ENCODE measurements at regions not wholly inside any gene's neighbourhood (a gene's known extent, or its start where the extent isn't known, plus 50 kb on each side); places are given as distances from the start of the nearest gene placed in this dataset.
"Not testable (repeated sequence)": the region's sequence is repeated elsewhere in the genome, so short reads cannot be mapped to it uniquely, and the experiment has no call there.

DNA sequence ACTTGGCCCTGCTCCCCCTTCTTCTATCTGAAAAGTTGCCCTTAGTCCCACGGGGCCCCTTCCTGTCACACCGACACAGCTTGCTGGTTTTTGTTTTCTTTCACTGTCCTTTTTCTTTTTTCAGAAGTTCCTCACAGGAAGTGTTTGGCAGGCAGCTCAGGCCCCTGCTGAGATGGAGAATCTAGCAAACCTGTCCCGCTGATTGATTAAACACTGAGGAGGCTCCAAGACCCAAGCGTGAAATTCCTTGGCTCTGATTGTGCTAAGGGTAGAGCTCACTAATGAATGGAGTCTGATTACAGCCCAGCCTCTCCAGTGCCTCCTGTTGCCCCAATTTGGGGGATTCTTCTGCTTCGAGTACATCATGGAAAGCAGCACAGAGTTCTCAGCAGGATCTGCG lies 365.9 kb upstream of the MEX3C start:
- TF ChIP-seq POLR2AphosphoS5 (IDR thresholded peaks at IDR 0.05) = no peak
- TF ChIP-seq POLR2A (IDR thresholded peaks at IDR 0.05) = no peak
- TF ChIP-seq CTCF (IDR thresholded peaks at IDR 0.05) = no peak
- intact Hi-C loops (cut with DNase I) = no loop called here
- 41% methylated on average over 6 of the region's 6 CpGs for WGBS

GRCh38 chr18:51568151-51568550 lies 370.7 kb upstream of the MEX3C start:
- TF ChIP-seq POLR2A (IDR thresholded peaks at IDR 0.05) (no peak), CTCF (IDR thresholded peaks at IDR 0.05) (no peak), POLR2AphosphoS5 (IDR thresholded peaks at IDR 0.05) (no peak)
- no peaks in the 10 kb centered on the region for H3K36me3 ChIP-seq
- H3K4me3 ChIP-seq = no peak overlapping the region
- DNase-seq (ENCODE audit: low spot score) = no peak
- H3K4me1 ChIP-seq (replicated peaks) = no peaks in the 10 kb centered on the region
- no peaks in the 10 kb centered on the region for H3K9me3 ChIP-seq
- no peaks in the 10 kb centered on the region for H3K27me3 ChIP-seq (replicated peaks; ENCODE audit: insufficient read depth)
- intact Hi-C loops (cut with DNase I) = no loop called here
- H3K27ac ChIP-seq = no peak overlapping the region
- 13% methylated on average over 1 of the region's 1 CpG for WGBS

More for the DNA sequence above, 365.9 kb upstream of the MEX3C start:
- Histone ChIP-seq H3K27ac (no peak overlapping the region), H3K4me1 (replicated peaks) (no peaks in the 10 kb centered on the region), H3K4me3 (no peak overlapping the region), H3K36me3 (no peaks in the 10 kb centered on the region), H3K27me3 (replicated peaks; ENCODE audit: insufficient read depth) (no peaks in the 10 kb centered on the region), H3K9me3 (no peaks in the 10 kb centered on the region)
- DNase-seq (ENCODE audit: low spot score) = no peak

DNA sequence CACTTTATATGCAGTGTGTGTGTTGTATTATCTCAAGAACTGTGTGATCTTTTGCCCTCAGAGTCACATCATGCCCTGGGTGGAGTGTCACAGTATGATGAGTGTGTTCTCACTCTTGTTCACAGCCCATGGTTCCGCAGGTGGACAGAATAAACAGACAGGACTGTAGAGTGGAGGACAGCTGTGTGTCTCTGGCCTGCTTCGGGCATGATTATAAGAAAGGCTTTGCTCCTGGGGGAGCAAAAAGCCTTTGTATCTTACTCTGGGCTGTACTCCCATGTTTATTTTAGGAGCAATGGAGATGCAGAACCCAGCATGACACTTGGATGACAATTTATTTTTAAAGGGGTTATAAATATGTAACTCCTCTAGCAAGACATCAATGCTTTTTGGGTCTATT lies 371.7 kb upstream of the MEX3C start:
- DNase-seq (ENCODE audit: low spot score) = no peak
- Histone ChIP-seq H3K27me3 (replicated peaks; ENCODE audit: insufficient read depth) (no peaks in the 10 kb centered on the region), H3K27ac (no peak overlapping the region), H3K36me3 (no peaks in the 10 kb centered on the region), H3K4me1 (replicated peaks) (no peaks in the 10 kb centered on the region), H3K9me3 (no peaks in the 10 kb centered on the region), H3K4me3 (no peak overlapping the region)
- 49% methylated on average over 2 of the region's 2 CpGs for WGBS
- intact Hi-C loops (cut with DNase I) = no loop called here
- no peak for TF ChIP-seq POLR2AphosphoS5 (IDR thresholded peaks at IDR 0.05)

- H3K9me3 ChIP-seq = no peaks in the 10 kb centered on the region
- H3K4me1 ChIP-seq (replicated peaks) = no peaks in the 10 kb centered on the region
- no peaks in the 10 kb centered on the region for H3K27me3 ChIP-seq (replicated peaks; ENCODE audit: insufficient read depth)
- TF ChIP-seq CTCF (IDR thresholded peaks at IDR 0.05) = no peak
- no peak for DNase-seq (ENCODE audit: low spot score)
- H3K36me3 ChIP-seq = no peaks in the 10 kb centered on the region
- intact Hi-C loops (cut with DNase I) = no loop called here
- H3K4me3 ChIP-seq = no peak overlapping the region
- no peak overlapping the region for H3K27ac ChIP-seq
- WGBS = 83% methylated on average over 2 of the region's 2 CpGs
Measured at GRCh38 chr18:51569561-51569960, 372.1 kb upstream of the MEX3C start.

DNA sequence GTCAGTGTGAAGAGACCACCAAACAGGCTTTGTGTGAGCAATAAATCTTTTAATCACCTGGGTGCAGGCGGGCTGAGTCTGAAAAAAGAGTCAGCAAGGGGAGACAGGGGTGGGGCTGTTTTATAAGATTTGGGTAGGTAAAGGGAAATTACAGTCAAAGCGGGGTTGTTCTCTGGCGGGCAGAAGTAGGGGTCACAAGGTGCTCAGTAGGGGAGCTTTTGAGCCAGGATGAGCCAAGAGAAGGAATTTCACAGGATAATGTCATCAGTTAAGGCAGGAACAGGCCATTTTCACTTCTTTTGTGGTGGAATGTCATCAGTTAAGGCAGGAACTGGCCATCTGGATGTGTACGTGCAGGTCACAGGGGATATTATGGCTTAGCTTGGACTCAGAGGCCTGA lies 372.6 kb upstream of the MEX3C start:
- H3K27ac ChIP-seq; H3K27me3 ChIP-seq (replicated peaks; ENCODE audit: insufficient read depth); H3K4me3 ChIP-seq; H3K36me3 ChIP-seq; DNase-seq (ENCODE audit: low spot score); H3K4me1 ChIP-seq (replicated peaks); H3K9me3 ChIP-seq; intact Hi-C loops (cut with DNase I): not testable (repeated sequence)
- 70% methylated on average over 4 of the region's 4 CpGs for WGBS

DNA sequence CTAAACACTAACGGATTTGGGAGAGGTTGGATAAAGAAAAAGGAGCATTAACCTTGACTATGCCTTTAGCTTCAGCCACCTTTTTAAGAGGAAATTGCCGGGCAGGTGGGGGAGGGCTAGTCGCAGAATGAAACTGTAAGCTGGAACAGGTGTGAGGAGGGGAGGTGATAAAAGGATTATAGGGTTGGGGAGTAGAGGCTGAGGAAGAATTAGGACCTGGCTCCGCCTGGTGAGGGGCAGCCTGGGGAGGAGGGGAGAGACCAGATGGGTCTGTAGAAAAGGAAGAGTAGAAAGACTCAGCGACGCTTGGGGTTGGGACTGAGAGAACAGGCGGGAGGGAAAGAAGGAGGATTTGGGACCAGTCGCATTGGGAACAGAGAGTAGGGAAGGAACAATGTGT lies 376.4 kb upstream of the MEX3C start:
- H3K4me1 ChIP-seq (replicated peaks); H3K4me3 ChIP-seq; H3K27ac ChIP-seq; H3K27me3 ChIP-seq (replicated peaks; ENCODE audit: insufficient read depth); intact Hi-C loops (cut with DNase I); DNase-seq (ENCODE audit: low spot score); H3K9me3 ChIP-seq; H3K36me3 ChIP-seq: not testable (repeated sequence)
- WGBS = 66% methylated on average over 7 of the region's 8 CpGs

DNA sequence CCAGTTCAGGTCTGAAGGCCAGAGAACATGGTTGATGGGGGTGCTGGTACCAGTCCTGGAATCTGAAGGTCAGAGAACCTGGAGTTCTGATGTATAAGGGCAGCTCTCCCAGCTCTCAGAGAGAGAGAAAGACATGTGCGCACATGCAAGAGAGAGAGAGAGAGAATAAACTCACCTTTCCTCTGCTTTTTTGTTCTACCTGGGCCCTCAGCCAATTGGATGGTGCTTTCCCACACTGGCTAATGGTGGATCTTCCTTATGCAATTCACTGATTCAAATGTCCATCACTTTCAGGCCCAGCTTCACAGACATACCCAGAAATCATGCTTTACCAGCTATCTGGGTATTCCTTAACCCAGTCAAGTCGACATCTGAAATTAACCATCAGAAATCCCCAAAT lies 377.7 kb upstream of the MEX3C start:
- intact Hi-C loops (cut with DNase I) = no loop called here
- Histone ChIP-seq H3K36me3 (no peaks in the 10 kb centered on the region), H3K27me3 (replicated peaks; ENCODE audit: insufficient read depth) (no peaks in the 10 kb centered on the region), H3K9me3 (no peaks in the 10 kb centered on the region), H3K27ac (no peak overlapping the region), H3K4me3 (no peak overlapping the region), H3K4me1 (replicated peaks) (no peaks in the 10 kb centered on the region)
- 80% methylated on average over 2 of the region's 2 CpGs for WGBS
- no peak for DNase-seq (ENCODE audit: low spot score)
- TF ChIP-seq POLR2AphosphoS5 (IDR thresholded peaks at IDR 0.05) (no peak), CTCF (IDR thresholded peaks at IDR 0.05) (no peak), POLR2A (IDR thresholded peaks at IDR 0.05) (no peak)
